Thymus (tissue), 11 donors: ENCODE measurements at regions not wholly inside any gene's neighbourhood (a gene's known extent, or its start where the extent isn't known, plus 50 kb on each side); places are given as distances from the start of the nearest gene placed in this dataset.

ENCODE experiments used
- DNase-seq, 9 donors: peaks; one replicate each; pipeline ENCODE4 v3.0.0-alpha.2; 2013; ENCODE audit warnings: low spot score in 9 of 9, low read depth in 6 of 9, missing footprints in 1 of 9
- H3K27ac ChIP-seq, 2 donors: one replicate each; pipeline ENCODE4 v1.5.1; 2013; ENCODE audit warnings: control low read depth in 1 of 2, low read depth in 1 of 2, low read length in 1 of 2, mild to moderate bottlenecking in 1 of 2, moderate library complexity in 1 of 2
- H3K27me3 ChIP-seq, 2 donors: one replicate each; pipeline ENCODE4 v1.5.1; 2013; ENCODE audit warnings: low read length in 1 of 2; ENCODE audit not compliant: control insufficient read depth in 2 of 2, insufficient read depth in 1 of 2
- H3K36me3 ChIP-seq, 2 donors: one replicate each; pipeline ENCODE4 v1.5.1; 2013; ENCODE audit warnings: low read length in 1 of 2, mild to moderate bottlenecking in 1 of 2, moderate library complexity in 1 of 2; ENCODE audit not compliant: control insufficient read depth in 2 of 2, insufficient read depth in 2 of 2
- H3K4me1 ChIP-seq, 2 donors: one replicate each; pipeline ENCODE4 v1.5.1; 2013; ENCODE audit warnings: low read length in 2 of 2; ENCODE audit not compliant: control insufficient read depth in 2 of 2, insufficient read depth in 2 of 2
- H3K4me3 ChIP-seq, 2 donors: one replicate each; pipeline ENCODE4 v1.5.1; 2013; ENCODE audit warnings: low read length in 2 of 2, control low read depth in 1 of 2, mild to moderate bottlenecking in 1 of 2
- H3K9me3 ChIP-seq, 2 donors: one replicate each; pipeline ENCODE4 v1.5.1; 2013; ENCODE audit warnings: low read length in 1 of 2, mild to moderate bottlenecking in 1 of 2; ENCODE audit not compliant: control insufficient read depth in 2 of 2, insufficient read depth in 1 of 2
- WGBS: extraction: QIAGEN DNeasy Blood & Tissue Kit; methylation state at CpG from one replicate; pipeline ENCODE4 v1.1.7; 2013; 5-methylcytosine and 5-hydroxymethylcytosine counted together
- donor health status: healthy.

- Histone ChIP-seq H3K27me3 (no peaks in the 10 kb centered on the region), H3K4me1 (no peaks in the 10 kb centered on the region), H3K36me3 (no peaks in the 10 kb centered on the region), H3K9me3 (no peaks in the 10 kb centered on the region), H3K4me3 (no peak overlapping the region), H3K27ac (no peak overlapping the region)
- WGBS = 97% methylated on average over 4 of the region's 4 CpGs
- DNase-seq = no peak
Observed at GRCh38 chr3:111359261-111360030, 182.6 kb upstream of the CD96 start.

- no peaks in the 10 kb centered on the region for H3K36me3 ChIP-seq
- H3K4me1 ChIP-seq = no peaks in the 10 kb centered on the region
- no peak for DNase-seq
- H3K4me3 ChIP-seq = no peak overlapping the region
- H3K27ac ChIP-seq = no peak overlapping the region
- 76% methylated on average over 1 of the region's 1 CpG for WGBS
- no peaks in the 10 kb centered on the region for H3K9me3 ChIP-seq
- H3K27me3 ChIP-seq = no peaks in the 10 kb centered on the region
Observed at GRCh38 chr3:111362381-111363009, 179.5 kb upstream of the CD96 start.

- Histone ChIP-seq H3K4me3 (no peak overlapping the region), H3K27ac (no peak overlapping the region), H3K4me1 (no peaks in the 10 kb centered on the region), H3K9me3 (no peaks in the 10 kb centered on the region), H3K36me3 (no peaks in the 10 kb centered on the region), H3K27me3 (no peaks in the 10 kb centered on the region)
- no peak for DNase-seq
- 86% methylated on average over 4 of the region's 4 CpGs for WGBS
Observed at GRCh38 chr3:111366515-111366914, 175.5 kb upstream of the CD96 start.

DNA sequence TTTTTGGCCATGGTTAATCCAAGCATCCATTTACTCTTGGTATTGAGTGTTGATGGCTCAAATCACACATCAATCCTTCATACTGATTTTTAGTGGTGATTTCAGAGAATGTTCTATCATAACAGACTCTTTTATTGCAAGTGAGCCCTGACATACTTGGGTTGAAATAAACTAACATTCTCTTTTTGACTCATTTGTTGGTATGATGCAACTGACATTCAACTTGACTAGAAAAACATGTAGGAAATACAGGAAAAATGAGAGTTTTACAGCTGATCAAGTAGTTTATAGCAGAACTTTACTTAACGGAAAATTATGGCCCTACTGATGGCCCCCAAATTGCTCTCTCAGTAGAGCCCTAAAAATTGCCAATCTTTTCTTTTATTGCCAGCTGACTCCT is 173.9 kb upstream of the CD96 start:
- DNase-seq = no peak
- Histone ChIP-seq H3K27me3 (no peaks in the 10 kb centered on the region), H3K4me3 (no peak overlapping the region), H3K27ac (no peak overlapping the region), H3K4me1 (no peaks in the 10 kb centered on the region), H3K36me3 (no peaks in the 10 kb centered on the region), H3K9me3 (peaks cover 0 to 5% of the 10 kb centered on the region in 2 donors)
- WGBS = 95% methylated on average over 1 of the region's 1 CpG

GRCh38 chr3:111369958-111370357 is 172.0 kb upstream of the CD96 start:
- Histone ChIP-seq H3K9me3 (peaks cover 0 to 12% of the 10 kb centered on the region in 2 donors), H3K27me3 (no peaks in the 10 kb centered on the region), H3K4me1 (no peaks in the 10 kb centered on the region), H3K27ac (no peak overlapping the region), H3K4me3 (no peak overlapping the region), H3K36me3 (no peaks in the 10 kb centered on the region)
- no peak for DNase-seq

- H3K4me1 ChIP-seq = no peaks in the 10 kb centered on the region
- no peaks in the 10 kb centered on the region for H3K36me3 ChIP-seq
- WGBS = 100% methylated on average over 3 of the region's 3 CpGs
- H3K27me3 ChIP-seq = no peaks in the 10 kb centered on the region
- no peak overlapping the region for H3K27ac ChIP-seq
- no peak overlapping the region for H3K4me3 ChIP-seq
- no peak for DNase-seq
- peaks cover 0 to 12% of the 10 kb centered on the region in 2 donors for H3K9me3 ChIP-seq
Observed at GRCh38 chr3:111373239-111373638, 168.8 kb upstream of the CD96 start.

DNA sequence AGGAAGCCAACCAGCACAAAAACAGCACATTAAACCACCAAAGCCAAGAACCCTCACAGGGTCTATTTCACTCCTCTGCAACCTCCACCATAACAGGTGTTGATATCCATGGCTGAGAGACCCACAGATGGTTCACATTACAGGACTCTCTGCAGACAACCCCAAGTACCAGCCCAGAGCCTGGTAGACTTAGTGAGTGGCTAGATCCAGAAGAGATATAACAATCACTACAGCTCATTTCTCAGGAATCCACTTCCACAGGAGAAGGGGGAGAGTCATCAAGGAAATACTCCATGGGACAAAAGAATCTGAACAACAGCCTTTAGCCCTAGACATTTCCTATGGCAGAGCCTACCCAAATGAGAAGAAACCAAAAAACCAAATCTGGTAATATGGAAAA is 168.1 kb upstream of the CD96 start:
- H3K27me3 ChIP-seq = no peaks in the 10 kb centered on the region
- H3K9me3 ChIP-seq = peaks cover 0 to 12% of the 10 kb centered on the region in 2 donors
- no peak overlapping the region for H3K4me3 ChIP-seq
- no peaks in the 10 kb centered on the region for H3K4me1 ChIP-seq
- DNase-seq = no peak
- no peaks in the 10 kb centered on the region for H3K36me3 ChIP-seq
- H3K27ac ChIP-seq = no peak overlapping the region

GRCh38 chr3:111385971-111386495 is 156.0 kb upstream of the CD96 start:
- Histone ChIP-seq H3K4me3 (no peak overlapping the region), H3K4me1 (no peaks in the 10 kb centered on the region), H3K9me3 (no peaks in the 10 kb centered on the region), H3K27ac (no peak overlapping the region), H3K36me3 (no peaks in the 10 kb centered on the region), H3K27me3 (no peaks in the 10 kb centered on the region)
- 92% methylated on average over 4 of the region's 4 CpGs for WGBS
- DNase-seq = no peak

- no peaks in the 10 kb centered on the region for H3K4me1 ChIP-seq
- H3K9me3 ChIP-seq = no peaks in the 10 kb centered on the region
- 33% methylated on average over 2 of the region's 2 CpGs for WGBS
- peak in 7 of 9 donors; percentile 6 to 58 (median 20) for DNase-seq
- no peak overlapping the region for H3K4me3 ChIP-seq
- no peak overlapping the region for H3K27ac ChIP-seq
- no peaks in the 10 kb centered on the region for H3K36me3 ChIP-seq
- H3K27me3 ChIP-seq = no peaks in the 10 kb centered on the region
Observed at GRCh38 chr3:111392894-111393398, 149.1 kb upstream of the CD96 start.
